GM18873 (cell line): ENCODE measurements at regions not wholly inside any gene's neighbourhood (a gene's known extent, or its start where the extent isn't known, plus 50 kb on each side); places are given as distances from the start of the nearest gene placed in this dataset.

Experiments used
- ATAC-seq: cut with Tn5 transposase; IDR thresholded peaks from one replicate; pipeline ENCODE4 v1.9.1; 2021; ENCODE audit warnings: mild to moderate bottlenecking, moderate library complexity, moderate number of reproducible peaks; ENCODE audit not compliant: unreplicated experiment, low FRiP score

GRCh38 chrX:110863883-110864282 is 68.3 kb upstream of the CHRDL1 start:
- ATAC-seq, result no peak

DNA sequence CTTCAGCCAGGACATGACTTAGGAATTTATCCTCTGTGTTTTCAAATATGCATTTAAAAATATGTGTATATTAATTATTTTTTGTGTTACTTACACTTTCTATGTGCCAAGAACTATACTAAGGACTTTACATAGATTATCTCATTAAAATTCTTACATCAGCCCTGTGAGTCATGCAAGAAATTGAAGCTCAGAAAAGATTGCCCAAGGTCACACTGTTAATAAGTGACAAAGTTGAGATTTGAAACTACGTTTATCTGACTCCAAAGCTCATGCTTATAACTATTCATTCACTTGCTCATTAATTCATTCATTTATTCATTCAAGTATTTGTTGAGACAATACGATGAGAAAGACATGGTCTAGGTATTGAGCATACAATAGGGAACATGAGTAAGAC is 62.9 kb upstream of the CHRDL1 start:
- ATAC-seq, result no peak

DNA sequence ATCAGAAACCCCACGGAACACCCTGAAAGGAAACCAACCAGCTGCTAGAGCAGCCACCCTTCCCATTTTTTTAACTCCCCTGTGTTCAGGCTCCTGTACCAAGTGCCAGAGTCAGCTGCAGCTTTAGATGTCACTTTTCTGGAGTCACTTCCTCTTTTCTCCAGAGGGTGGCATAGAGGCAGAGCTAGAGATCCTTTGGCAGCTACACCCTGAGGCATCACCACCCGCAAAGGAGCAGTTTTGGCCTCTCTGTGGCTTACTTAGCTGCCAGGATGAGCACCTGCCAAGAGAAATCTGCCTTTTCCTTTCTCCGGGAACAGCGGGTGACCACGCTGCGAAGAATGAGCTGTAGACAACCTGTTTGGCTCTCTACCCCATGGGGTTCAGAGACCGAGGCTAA is 58.0 kb upstream of the CHRDL1 start:
- no peak for ATAC-seq

GRCh38 chrX:110852180-110852579 is 56.6 kb upstream of the CHRDL1 start:
- ATAC-seq, result no peak

DNA sequence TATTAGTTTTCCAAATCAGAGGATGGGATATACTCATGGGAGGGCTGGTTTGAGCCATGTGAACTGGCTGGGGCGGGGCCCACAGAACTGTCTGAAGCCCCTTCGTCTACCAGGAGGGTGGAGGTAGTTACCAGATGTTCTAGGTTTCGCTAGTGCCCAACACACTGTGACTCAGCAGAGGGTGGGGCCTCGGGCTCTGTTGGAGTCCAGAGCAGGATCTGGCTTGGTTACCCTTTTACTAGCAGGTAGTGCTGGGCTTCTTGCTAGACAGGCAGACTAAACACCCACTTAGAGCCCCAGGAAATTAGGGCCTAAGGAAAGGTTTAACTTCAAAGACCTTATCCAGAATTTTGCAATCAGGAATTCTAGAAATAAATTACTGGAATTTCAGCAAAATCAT is 56.2 kb upstream of the CHRDL1 start:
- no peak for ATAC-seq

GRCh38 chrX:110847334-110847733 is 51.7 kb upstream of the CHRDL1 start:
- ATAC-seq, result peak; percentile 49

- no peak for ATAC-seq
These were observed 50.5 kb upstream of the CHRDL1 start for GRCh38 chrX:110846071-110846470.
